ENCODE measurements at regions not wholly inside any gene's neighbourhood (a gene's known extent, or its start where the extent isn't known, plus 50 kb on each side); places are given as distances from the start of the nearest gene placed in this dataset.

- ChIA-PET POLR2A (no interaction called here), CTCF (no interaction called here)
- Mint-ChIP-seq H3K4me3 (no peak overlapping the region), H3K4me1 (ENCODE audit: low read depth) (no peaks in the 10 kb centered on the region), H3K36me3 (ENCODE audit: low read depth) (no peaks in the 10 kb centered on the region), H3K27ac (no peak overlapping the region), H3K27me3 (no peaks in the 10 kb centered on the region), H3K9me3 (peaks cover 6% of the 10 kb centered on the region)
- no peaks in the 10 kb centered on the region for H3K27me3 ChIP-seq (ENCODE audit: control insufficient read depth in 1 of 2, insufficient read depth in 2 of 2, low read length in 2 of 2)
- no peak for TF ChIP-seq CTCF (IDR thresholded peaks at IDR 0.05)
- intact Hi-C loops (cut with DNase I, micrococcal nuclease) = no loop called here
- no peaks in the 10 kb centered on the region for H3K4me1 ChIP-seq (ENCODE audit: insufficient read depth, low read length)
- no peaks in the 10 kb centered on the region for H3K9me3 ChIP-seq (ENCODE audit: control insufficient read depth in 1 of 2, insufficient read depth in 1 of 2, low read length in 2 of 2)
- no peak overlapping the region for H3K27ac ChIP-seq (ENCODE audit: low read depth in 1 of 2, low read length in 2 of 2)
- H3K36me3 ChIP-seq (ENCODE audit: insufficient read depth, low read length) = no peaks in the 10 kb centered on the region
- no peak overlapping the region for H3K4me3 ChIP-seq (ENCODE audit: low read length)
- no peak for ATAC-seq (ENCODE audit: poor library complexity)
- no peak for DNase-seq
Observed at GRCh38 chr21:23045955-23046354, 2047.7 kb downstream of the NCAM2 start.

- Mint-ChIP-seq H3K4me1 (ENCODE audit: low read depth) (no peaks in the 10 kb centered on the region), H3K27me3 (no peaks in the 10 kb centered on the region), H3K4me3 (no peak overlapping the region), H3K36me3 (ENCODE audit: low read depth) (no peaks in the 10 kb centered on the region), H3K9me3 (peaks cover 6% of the 10 kb centered on the region), H3K27ac (no peak overlapping the region)
- H3K4me1 ChIP-seq (ENCODE audit: insufficient read depth, low read length) = no peaks in the 10 kb centered on the region
- H3K36me3 ChIP-seq (ENCODE audit: insufficient read depth, low read length) = no peaks in the 10 kb centered on the region
- H3K9me3 ChIP-seq (ENCODE audit: control insufficient read depth in 1 of 2, insufficient read depth in 1 of 2, low read length in 2 of 2) = peaks cover 0 to 9% of the 10 kb centered on the region in 2 experiments
- intact Hi-C loops (cut with DNase I, micrococcal nuclease) = no loop called here
- ChIA-PET POLR2A (no interaction called here), CTCF (no interaction called here)
- no peaks in the 10 kb centered on the region for H3K27me3 ChIP-seq (ENCODE audit: control insufficient read depth in 1 of 2, insufficient read depth in 2 of 2, low read length in 2 of 2)
- ATAC-seq (ENCODE audit: poor library complexity) = no peak
- DNase-seq = no peak
- H3K27ac ChIP-seq (ENCODE audit: low read depth in 1 of 2, low read length in 2 of 2) = no peak overlapping the region
- H3K4me3 ChIP-seq (ENCODE audit: low read length) = no peak overlapping the region
- no peak for TF ChIP-seq CTCF (IDR thresholded peaks at IDR 0.05)
Observed at GRCh38 chr21:23067672-23068071, 2069.5 kb downstream of the NCAM2 start.

- ChIA-PET POLR2A (no interaction called here), CTCF (interaction anchor here (0.6 kb wide), 1 partner anchor 1856 kb away, joined by 4 read pairs; no protein-coding TSS in a partner anchor)
- H3K27ac Mint-ChIP-seq = no peak overlapping the region
- peaks cover 3% of the 10 kb centered on the region for H3K9me3 Mint-ChIP-seq
- no peaks in the 10 kb centered on the region for H3K36me3 Mint-ChIP-seq (ENCODE audit: low read depth)
- Histone ChIP-seq H3K36me3 (ENCODE audit: insufficient read depth, low read length) (no peaks in the 10 kb centered on the region), H3K4me3 (ENCODE audit: low read length) (no peak overlapping the region), H3K27me3 (ENCODE audit: control insufficient read depth in 1 of 2, insufficient read depth in 2 of 2, low read length in 2 of 2) (no peaks in the 10 kb centered on the region), H3K27ac (ENCODE audit: low read depth in 1 of 2, low read length in 2 of 2) (no peak overlapping the region), H3K4me1 (ENCODE audit: insufficient read depth, low read length) (no peaks in the 10 kb centered on the region), H3K9me3 (ENCODE audit: control insufficient read depth in 1 of 2, insufficient read depth in 1 of 2, low read length in 2 of 2) (peaks cover 0 to 5% of the 10 kb centered on the region in 2 experiments)
- no peak for ATAC-seq (ENCODE audit: poor library complexity)
- no peaks in the 10 kb centered on the region for H3K4me1 Mint-ChIP-seq (ENCODE audit: low read depth)
- no peak for DNase-seq
- no peaks in the 10 kb centered on the region for H3K27me3 Mint-ChIP-seq
- intact Hi-C loops (cut with DNase I, micrococcal nuclease) = no loop called here
- no peak for TF ChIP-seq CTCF (IDR thresholded peaks at IDR 0.05)
- no peak overlapping the region for H3K4me3 Mint-ChIP-seq
Observed at GRCh38 chr21:23083242-23083641, 2085.0 kb downstream of the NCAM2 start.

All from CD4-positive, alpha-beta T cell (primary cell).